Fibroblast of the conjunctiva (primary cell): ENCODE measurements at regions not wholly inside any gene's neighbourhood (a gene's known extent, or its start where the extent isn't known, plus 50 kb on each side); places are given as distances from the start of the nearest gene placed in this dataset.

Experiments used
- DNase-seq: peaks from one replicate; pipeline ENCODE4 v3.0.0-alpha.2; 2010; ENCODE audit warnings: low read depth

DNA sequence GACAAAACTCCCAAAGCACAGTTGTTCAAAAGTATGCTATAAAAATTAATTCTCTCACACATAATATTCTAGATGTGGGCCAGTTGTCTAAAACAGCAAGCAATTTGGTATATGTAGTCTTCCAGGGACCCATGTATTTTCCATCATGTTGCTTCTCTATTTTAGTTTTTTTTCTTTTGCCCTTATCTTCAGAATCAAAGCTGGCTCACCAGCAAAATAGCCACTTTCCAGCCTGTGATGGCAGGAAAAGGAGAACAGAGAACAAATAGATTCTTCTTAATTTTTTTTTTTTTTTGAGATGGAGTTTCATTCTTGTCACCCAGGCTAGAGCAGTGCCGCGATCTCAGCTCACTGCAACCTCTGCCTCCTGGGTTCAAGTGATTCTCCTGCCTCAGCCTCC lies 680.8 kb upstream of the TENM3 start:
- DNase-seq: no peak

DNA sequence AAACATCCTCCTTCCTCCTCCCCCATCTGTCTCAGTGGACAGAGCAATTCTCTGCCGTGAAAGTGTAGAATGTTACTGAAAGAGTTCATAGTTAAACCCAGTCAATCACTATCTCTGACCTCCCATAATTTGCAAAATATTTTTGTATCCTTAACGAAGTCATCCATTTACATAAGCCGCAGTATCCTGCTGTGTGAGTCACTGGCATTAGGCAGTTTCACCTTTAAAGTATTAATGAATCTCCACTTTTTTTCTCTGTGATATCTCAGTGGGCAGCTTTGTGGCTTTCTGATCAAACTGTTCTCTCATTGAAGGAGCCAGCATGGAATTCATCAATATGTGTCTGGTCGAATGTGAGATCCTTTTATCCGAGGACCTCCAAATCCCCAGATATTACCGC lies 678.6 kb upstream of the TENM3 start:
- DNase-seq: no peak

DNA sequence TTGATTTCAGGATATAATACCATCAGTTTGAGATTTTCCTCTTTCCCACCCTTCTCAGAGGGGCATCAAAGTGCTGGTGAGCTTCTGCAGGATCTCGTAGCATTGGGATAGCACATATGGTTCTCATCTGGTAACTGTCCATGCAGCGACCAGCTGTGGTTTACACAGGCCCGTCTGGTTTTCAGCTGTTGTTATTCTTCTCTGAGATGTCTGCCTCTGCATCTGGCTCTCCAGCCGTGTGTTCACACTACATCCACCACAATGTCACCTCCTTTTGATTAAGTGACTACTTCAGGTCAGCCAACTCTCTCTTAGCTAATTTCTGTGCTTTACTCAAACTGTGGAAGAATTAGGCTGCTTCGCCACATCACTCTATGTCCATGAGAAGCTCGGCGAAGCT lies 676.7 kb upstream of the TENM3 start:
- DNase-seq: no peak

DNA sequence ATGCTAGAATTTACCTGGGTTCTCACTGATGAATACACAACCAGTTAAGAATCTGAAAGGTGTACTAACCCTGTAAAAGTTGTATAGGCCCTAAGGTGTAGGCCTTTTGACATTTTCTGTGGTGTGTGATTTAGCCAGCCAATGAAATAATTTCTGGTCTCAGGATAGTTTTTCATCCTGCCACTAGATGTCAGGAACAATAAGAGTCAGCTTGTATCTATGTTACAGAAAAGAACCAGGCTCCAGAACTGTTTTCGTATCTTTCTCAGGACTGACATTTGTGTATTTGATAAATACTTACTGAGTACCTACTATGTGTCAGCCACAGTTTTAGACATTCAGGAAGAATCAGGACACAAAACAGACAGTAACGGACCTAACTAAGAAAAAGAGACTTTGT lies 673.6 kb upstream of the TENM3 start:
- DNase-seq: peak; percentile 18

DNA sequence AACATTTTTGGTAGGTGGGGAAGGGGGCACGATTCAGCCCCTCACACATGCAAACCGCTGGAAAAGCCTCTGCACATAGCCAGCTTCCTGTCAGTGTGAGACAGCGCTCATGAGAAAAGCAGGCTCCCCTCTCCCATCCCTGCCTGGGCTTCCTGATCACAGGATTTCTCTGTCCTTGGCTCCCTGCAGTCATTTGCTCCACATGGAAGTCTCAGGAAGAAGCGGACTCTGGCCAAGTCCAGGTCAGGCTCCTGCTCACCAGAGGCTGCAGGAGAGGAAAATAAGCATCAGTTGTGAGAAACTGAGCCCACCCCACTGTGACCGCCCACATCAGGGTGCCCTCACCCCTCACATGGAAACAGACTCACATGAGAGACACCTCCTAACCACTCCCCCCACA lies 664.3 kb upstream of the TENM3 start:
- DNase-seq: no peak

DNA sequence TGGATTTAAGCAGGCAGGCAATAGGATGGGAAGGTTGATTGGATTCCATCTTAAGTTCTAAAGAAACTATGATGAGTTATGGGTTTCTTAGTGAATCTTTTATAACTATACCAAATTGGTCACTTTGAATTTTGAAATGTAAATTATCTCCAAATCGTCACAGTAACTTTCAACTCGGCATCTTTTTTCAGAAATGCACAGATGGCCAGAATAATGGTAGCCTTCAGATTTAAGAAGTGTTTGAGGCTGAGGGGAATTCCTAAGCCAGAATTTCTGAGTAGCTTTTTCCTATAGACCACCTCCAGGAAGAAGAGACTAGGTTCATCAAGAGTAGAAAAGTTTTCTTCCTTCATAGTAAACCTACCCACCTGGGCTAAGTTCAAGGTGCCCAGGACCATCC lies 663.7 kb upstream of the TENM3 start:
- no peak for DNase-seq

DNA sequence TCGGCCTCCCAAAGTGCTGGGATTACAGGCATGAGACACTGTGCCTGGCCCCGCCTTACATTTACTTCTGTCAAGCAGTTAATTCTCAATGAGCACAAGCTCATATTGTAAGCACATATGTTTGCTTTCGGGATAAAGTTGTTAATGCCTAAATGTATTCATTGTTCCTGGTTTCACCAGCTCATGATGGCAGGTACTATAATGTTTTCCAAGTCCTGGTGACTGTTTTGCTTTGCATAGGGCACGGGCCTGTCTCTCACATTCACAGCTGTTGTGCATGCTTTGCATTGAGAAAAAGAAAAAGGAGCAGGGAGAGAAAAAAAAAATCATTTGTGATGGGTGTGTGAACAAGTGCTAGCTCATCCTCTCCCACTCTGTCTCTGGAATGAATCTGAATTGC lies 661.2 kb upstream of the TENM3 start:
- DNase-seq: no peak

DNA sequence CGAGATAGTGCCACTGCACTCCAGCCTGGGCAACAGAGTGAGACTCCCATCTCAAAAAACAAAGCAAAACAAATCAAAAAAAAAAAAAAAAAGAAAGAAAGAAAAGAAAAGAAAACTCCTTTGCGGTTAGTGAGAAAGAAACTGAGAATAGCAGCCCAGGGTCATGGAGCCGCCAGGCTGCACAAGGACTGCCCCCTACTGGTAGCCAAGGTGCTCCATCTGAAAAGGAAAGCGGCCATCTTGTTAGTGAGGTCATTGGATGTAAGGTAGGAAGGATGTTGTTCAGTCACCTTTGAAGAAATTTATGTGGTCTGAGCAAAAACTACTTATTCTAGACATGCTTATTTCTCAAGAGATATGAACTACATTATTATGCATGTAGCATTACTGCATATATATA lies 660.6 kb upstream of the TENM3 start:
- DNase-seq: no peak

DNA sequence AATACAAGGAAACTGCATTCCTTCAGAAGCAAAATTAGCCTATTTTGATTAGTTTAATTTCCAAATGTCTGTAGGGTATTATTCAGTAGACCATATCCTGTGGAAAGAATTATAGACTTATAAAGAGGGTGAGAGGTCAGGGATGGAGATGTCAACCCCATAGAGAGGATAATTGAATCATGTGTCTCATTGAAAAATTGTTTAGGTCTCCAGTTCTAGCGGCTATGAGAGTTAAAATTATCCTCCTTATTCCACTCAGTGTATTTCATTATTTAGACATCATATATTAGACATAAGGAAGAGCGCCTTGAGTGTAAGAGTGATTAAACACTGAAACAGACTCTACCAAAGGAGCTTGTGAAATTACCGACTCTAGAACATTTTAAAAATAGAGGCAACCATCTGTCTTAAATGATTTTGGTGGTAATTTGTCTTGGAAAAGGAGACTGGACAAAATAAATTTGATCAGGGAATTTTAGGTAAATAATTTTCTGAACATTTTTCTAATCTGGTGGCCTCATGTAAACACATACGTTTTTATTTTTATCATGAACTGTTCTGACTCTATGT lies 654.4 kb upstream of the TENM3 start:
- no peak for DNase-seq

DNA sequence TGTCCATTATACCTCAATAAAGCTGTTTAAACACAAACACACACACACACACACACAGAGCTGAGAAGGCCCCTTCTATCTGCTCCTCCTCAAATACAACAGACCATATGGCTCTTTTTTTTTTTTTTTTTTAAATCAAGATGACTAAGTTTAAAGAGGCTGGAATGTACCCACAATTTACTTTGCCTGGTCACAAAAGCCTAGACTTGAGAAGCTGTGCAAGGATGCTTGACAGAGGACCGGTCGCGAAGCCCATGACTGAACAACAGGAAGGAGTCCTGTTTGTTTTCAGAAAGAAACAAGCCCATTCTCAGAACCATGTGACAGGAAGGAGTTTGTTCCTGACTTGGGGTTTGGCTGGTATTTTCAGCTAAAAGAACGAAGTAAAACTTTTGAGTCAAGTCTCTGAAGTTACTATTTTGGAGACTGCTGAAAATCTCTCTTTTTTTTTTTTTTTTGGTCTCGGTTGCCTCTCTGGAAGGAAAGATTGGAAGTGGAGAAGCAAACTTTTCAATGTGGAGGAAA lies 650.9 kb upstream of the TENM3 start:
- no peak for DNase-seq

DNA sequence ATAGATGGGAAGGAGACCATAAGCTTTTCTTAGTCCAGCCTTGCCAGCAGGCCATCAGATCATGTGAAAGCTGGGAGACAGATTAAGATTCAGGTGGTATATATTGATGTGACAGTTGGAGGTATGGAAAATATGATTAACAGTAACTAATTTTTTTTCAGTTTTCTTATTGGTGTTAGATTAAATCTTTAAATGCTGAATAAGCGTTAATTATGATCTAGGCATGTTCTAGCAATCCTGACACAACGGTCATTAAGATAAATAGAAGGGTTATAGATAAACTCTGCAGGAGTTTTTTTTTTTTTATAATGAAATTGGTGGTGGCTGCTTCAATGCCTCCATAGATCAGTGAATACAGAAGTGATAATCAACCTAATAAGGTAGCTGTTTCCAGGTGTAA lies 649.5 kb upstream of the TENM3 start:
- no peak for DNase-seq

DNA sequence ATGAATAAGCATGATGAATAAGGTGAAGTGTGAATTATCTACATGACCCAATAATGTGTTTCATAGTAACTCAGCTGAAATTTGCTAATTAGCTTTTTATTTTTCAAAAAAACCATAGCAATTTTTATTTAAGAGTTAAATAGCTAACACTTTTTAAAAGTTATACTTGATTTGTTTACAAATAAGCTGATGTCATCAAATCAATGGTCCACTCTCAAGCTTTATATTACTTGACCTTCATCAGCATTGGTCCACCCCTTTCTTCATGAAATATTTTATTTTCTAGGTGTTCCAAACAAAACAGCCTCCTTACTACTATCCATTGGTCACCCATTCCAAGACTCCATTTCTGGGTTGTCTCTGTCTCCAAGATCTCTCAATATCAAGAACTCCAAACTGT lies 649.0 kb upstream of the TENM3 start:
- DNase-seq: no peak

DNA sequence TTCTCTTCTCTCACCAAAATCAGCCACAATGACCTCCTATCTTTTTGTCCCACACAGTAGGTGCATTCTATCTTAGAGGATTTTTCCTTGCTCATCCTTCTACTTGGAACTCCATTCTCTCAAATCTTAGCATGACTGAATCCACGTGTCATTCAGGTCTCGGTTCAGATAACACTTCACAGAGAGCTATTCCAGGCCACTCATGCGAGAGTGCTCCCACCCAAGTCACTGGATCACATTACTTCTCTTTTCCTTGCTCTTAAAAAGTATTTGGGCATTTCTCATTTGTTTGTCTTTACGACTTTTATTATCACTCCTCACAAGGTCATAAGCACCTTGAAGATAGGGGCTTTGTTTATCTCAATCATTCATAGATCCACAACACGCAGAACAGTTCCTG lies 647.5 kb upstream of the TENM3 start:
- DNase-seq: no peak

DNA sequence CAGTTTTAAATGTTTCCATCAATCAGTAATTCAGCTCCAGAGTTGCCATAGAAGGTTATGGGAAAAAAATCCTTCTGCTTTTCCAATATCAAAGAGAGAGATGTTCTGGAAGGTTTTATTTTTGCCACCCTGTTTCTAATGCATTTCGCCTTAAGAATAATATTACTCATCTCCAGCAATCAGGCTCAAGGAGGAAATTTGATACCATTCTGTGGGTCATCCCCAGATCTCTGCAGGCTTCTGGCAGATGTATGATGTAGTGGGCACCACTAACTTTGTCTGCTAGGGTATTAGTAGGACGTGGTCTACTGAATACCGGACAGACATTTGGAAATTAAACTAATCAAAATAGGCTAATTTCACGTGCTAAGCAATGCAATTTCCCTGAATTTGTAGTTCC lies 645.4 kb upstream of the TENM3 start:
- peak; percentile 2 for DNase-seq

DNA sequence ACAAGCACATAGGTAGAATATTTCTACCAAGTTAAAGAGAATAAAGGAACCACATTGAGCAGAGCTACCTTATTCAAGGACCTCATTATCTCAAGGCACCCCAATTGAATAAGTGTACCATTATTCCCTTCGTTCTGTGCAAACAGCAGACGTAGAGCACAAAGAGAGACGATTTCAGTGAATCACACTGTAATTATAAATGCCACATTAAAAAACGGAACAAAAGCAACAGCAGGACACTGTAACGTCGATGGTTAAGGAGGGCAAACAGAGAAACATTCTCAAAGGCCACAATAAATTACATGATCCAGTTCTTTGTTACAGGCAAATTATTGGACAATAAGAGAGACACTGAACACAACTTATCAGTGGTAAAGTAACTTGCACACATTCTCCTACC lies 644.1 kb upstream of the TENM3 start:
- no peak for DNase-seq

DNA sequence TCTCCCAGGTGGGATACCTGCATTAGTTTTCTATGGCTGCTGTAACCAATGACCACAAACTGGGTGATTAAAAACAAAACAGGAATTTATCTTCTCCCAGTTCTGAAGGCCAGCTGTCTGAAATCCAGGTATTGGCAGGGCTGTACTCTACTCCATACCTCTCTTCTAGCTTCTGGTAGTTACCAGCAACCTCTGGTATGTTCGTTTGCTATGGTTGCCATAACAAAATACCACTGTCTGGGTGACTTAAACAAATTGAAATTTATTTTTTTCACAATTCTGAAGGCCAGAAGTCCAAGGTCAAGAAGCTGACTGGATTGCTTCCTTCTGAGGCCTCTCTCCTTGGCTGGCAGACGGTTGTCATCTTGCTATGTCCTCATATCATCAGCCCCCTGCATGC lies 642.1 kb upstream of the TENM3 start:
- DNase-seq: no peak

DNA sequence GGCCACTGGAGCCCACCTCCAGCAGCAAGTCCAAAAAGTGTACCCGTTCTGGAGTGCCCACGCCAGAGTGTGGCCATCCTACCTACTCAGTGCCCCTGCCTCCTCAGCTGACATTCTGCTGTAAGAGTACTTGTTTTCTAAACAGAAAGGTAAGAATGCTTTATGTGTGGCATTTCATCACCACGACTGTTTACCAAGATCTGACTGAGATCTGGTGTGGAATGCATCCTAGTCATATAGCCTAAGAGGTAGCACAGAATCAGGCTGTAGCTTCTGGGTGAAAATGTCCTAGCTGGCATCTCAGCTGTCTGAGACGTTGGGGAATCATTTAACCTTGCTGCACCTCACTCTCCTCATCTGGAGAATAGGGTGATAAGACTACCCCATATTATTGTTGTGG lies 638.7 kb upstream of the TENM3 start:
- no peak for DNase-seq

DNA sequence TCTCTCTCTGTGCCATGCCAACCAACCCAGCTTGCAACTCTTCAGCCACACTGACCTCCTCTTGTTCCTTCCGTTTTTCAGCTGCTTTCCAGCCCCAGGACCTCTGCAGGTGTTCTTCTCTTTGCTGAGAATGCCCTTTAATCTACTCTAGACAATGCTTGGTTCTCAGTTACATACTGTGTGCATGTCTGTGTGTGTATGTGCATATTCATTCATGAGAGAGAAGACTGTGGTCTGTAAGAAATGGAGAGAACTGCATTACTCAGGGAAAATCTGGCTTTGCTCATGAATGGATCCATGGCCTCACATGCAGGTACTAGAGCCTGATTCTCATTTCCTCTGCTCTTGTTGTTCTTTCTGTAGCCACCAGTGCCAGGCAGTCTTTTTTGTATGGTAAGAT lies 636.9 kb upstream of the TENM3 start:
- DNase-seq: no peak

DNA sequence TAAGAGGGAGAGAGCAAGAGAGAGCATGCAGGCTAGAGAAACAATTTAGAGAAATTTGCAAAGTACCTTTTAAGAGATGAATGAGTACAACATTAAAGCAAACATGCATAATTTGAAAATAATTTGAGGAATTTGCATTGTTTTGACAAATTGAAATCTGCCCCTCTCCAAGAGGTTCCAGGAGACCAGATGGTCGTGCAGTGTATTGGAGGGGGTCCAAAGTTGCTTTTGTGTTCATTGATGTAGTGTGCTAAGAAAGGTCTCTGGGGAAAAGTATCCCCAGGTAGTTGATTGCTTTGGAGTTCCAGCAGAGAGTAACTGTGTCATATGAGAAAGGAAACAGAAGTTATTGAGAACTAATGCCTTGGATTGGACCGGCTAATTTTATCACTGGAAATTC lies 635.0 kb upstream of the TENM3 start:
- no peak for DNase-seq

DNA sequence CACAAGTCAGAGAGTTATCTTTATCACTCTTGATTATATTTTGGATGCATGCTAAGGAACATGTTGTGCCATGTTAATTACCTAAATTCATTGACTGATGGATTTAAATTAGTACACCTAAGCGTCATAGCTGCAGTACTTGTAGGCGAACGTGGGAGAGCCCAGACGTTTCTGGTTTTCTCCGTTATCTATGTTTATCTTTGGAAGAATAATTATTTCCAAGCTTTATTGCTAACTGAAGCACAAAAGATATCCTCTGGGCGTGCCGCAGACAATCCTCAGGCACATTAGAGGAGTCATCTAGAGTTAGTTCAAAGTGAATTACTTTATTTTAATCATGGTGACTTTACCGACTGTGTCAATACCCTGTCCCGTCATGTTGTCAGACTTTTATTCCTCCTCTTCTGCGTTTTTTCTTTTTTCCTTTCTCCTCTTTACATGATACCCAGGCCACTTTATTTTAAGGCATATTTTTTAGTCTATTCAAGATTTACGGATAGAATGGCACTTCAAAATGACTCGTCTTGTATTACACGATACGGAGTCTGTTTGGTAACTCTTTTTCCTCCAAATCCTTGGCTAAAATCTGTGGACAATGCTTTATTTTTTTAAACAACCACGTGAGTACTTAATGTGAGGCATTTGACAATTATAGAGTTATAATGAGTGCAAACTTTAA lies 632.0 kb upstream of the TENM3 start:
- DNase-seq: no peak

DNA sequence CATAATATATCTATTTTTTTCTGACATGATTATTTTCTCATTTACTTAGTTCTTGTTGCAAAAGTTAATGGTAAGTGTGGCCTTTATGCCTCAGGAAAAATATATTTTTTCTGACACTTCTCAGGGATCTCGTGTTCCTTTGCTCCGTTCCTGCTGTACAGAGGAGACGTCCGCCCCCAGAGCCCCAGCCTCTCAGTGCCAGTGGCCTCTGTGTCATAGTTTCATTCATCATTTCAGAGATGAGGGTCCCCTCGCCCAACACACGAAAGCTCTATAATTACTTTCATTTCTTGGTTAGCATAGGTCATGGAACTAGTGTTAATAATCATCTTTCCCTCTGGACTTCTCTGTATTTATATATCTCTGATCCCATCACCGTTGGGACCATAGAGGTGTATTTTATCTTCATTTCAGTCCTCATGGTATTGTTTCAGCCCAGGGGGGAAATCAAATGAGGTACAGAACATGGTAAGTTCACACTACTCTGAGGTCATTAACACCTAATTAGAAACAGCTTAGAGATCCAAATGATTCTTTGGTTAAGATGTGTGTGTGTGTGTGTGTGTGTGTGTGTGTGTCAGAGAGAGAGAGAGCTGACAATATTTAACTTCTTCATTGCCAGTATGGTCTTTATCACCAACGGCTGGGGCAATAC lies 631.1 kb upstream of the TENM3 start:
- no peak for DNase-seq

DNA sequence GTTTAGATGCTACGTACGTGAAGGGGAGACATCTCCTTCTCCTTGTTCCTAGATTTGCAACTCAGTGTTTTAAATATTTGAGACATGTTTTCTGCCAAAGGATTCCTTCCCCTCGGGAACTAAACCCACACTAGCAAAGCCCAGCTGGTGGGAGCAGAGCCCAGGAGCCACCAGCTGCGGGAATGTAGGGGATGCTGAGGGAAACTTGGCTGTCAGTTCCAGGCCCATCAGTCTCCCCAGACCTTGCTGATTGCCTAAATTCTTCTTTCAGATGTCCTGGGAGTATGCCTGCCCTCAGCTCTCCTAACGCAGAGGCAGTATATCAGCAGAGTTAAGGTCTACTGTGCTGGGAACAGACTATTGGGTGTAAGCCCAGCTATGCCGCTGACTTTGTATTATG lies 630.0 kb upstream of the TENM3 start:
- DNase-seq: no peak

DNA sequence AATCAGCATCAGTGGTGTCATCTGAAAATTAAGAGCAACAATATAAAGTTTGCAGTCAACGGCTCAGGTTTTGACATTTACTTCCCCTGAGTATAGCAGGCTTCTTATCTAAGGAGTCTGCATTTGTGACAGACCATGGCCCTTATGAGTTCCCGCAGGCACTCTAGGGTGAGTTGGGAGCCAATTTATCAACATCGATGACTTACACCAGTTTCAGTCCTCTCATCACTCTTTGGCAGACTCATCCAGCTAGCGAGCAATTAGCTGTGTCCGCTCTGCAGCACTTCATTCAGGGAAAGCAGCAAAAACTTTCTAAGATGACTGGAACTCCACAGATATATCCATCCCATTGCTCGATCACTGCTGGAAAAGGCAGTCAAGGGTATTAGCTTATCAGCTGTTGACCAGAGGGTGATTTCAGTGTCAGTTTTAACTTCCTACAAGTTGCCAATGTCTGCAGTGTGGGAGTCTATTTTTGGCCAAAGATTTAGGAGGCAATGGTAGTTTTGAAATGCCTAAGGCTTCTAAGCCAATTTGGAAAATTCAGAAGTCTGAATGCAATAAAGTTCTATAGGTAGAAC lies 625.1 kb upstream of the TENM3 start:
- DNase-seq: no peak
